ENCODE measurements at regions not wholly inside any gene's neighbourhood (a gene's known extent, or its start where the extent isn't known, plus 50 kb on each side); places are given as distances from the start of the nearest gene placed in this dataset.

- no peak for TF ChIP-seq CTCF (IDR thresholded peaks at IDR 0.05; ENCODE audit: insufficient read depth, low read depth, low read length, missing control alignments)
- DNase-seq (ENCODE audit: low read depth): no peak
- H3K4me3 ChIP-seq (ENCODE audit: low read length): no peak overlapping the region
Observed at GRCh38 chr3:166420071-166420470, 582.8 kb upstream of the BCHE start.

GRCh38 chr3:166405896-166406295, 568.7 kb upstream of the BCHE start:
- no peak for DNase-seq (ENCODE audit: low read depth)
- H3K4me3 ChIP-seq (ENCODE audit: low read length): no peak overlapping the region
- no peak for TF ChIP-seq CTCF (IDR thresholded peaks at IDR 0.05; ENCODE audit: insufficient read depth, low read depth, low read length, missing control alignments)

GRCh38 chr3:166405465-166405864, 568.2 kb upstream of the BCHE start:
- DNase-seq (ENCODE audit: low read depth): peak; percentile 11
- no peak for TF ChIP-seq CTCF (IDR thresholded peaks at IDR 0.05; ENCODE audit: insufficient read depth, low read depth, low read length, missing control alignments)
- H3K4me3 ChIP-seq (ENCODE audit: low read length): no peak overlapping the region

GRCh38 chr3:166390303-166390702, 553.1 kb upstream of the BCHE start:
- no peak overlapping the region for H3K4me3 ChIP-seq (ENCODE audit: low read length)
- no peak for TF ChIP-seq CTCF (IDR thresholded peaks at IDR 0.05; ENCODE audit: insufficient read depth, low read depth, low read length, missing control alignments)
- DNase-seq (ENCODE audit: low read depth): no peak

GRCh38 chr3:166388321-166388720, 551.1 kb upstream of the BCHE start:
- no peak for DNase-seq (ENCODE audit: low read depth)
- TF ChIP-seq CTCF (IDR thresholded peaks at IDR 0.05; ENCODE audit: insufficient read depth, low read depth, low read length, missing control alignments): no peak
- H3K4me3 ChIP-seq (ENCODE audit: low read length): no peak overlapping the region

GRCh38 chr3:166372571-166373106, 535.4 kb upstream of the BCHE start:
- H3K4me3 ChIP-seq (ENCODE audit: low read length): no peak overlapping the region
- no peak for TF ChIP-seq CTCF (IDR thresholded peaks at IDR 0.05; ENCODE audit: insufficient read depth, low read depth, low read length, missing control alignments)
- DNase-seq (ENCODE audit: low read depth): no peak

GRCh38 chr3:166367947-166368533, 530.8 kb upstream of the BCHE start:
- peak; percentile 27 for DNase-seq (ENCODE audit: low read depth)
- TF ChIP-seq CTCF (IDR thresholded peaks at IDR 0.05; ENCODE audit: insufficient read depth, low read depth, low read length, missing control alignments): no peak
- no peak overlapping the region for H3K4me3 ChIP-seq (ENCODE audit: low read length)

All from epithelial cell of esophagus (primary cell).